ENCODE measurements at regions not wholly inside any gene's neighbourhood (a gene's known extent, or its start where the extent isn't known, plus 50 kb on each side); places are given as distances from the start of the nearest gene placed in this dataset.
"Not testable (repeated sequence)": the region's sequence is repeated elsewhere in the genome, so short reads cannot be mapped to it uniquely, and the experiment has no call there.

- no peak for DNase-seq
These were observed 84.4 kb upstream of the CNEP1R1 start for GRCh38 chr16:49940464-49941224.

- no peak for DNase-seq
These were observed 80.8 kb upstream of the CNEP1R1 start for GRCh38 chr16:49944221-49944620.

GRCh38 chr16:49947907-49948678 is 76.9 kb upstream of the CNEP1R1 start:
- no peak for DNase-seq

GRCh38 chr16:49951574-49952195 is 73.3 kb upstream of the CNEP1R1 start:
- no peak for DNase-seq

- peak; percentile 64 for DNase-seq
These were observed 72.6 kb upstream of the CNEP1R1 start for GRCh38 chr16:49952386-49952785.

- no peak for DNase-seq
These were observed 71.9 kb upstream of the CNEP1R1 start for GRCh38 chr16:49953090-49953489.

GRCh38 chr16:49955858-49956257 is 69.2 kb upstream of the CNEP1R1 start:
- no peak for DNase-seq

GRCh38 chr16:49956915-49957314 is 68.1 kb upstream of the CNEP1R1 start:
- DNase-seq = no peak

- DNase-seq = no peak
These were observed 66.6 kb upstream of the CNEP1R1 start for GRCh38 chr16:49958448-49958847.

- no peak for DNase-seq
These were observed 65.3 kb upstream of the CNEP1R1 start for GRCh38 chr16:49959552-49960277.

- peak; percentile 34 for DNase-seq
These were observed 63.9 kb upstream of the CNEP1R1 start for GRCh38 chr16:49961089-49961488.

GRCh38 chr16:49962566-49962965 is 62.5 kb upstream of the CNEP1R1 start:
- DNase-seq = not testable (repeated sequence)

GRCh38 chr16:49964316-49964715 is 60.7 kb upstream of the CNEP1R1 start:
- DNase-seq = no peak

- DNase-seq = no peak
These were observed 60.1 kb upstream of the CNEP1R1 start for GRCh38 chr16:49964973-49965372.

GRCh38 chr16:49967012-49967559 is 57.9 kb upstream of the CNEP1R1 start:
- no peak for DNase-seq

GRCh38 chr16:49969091-49970030 is 55.7 kb upstream of the CNEP1R1 start:
- DNase-seq = no peak

GRCh38 chr16:49970797-49971431 is 54.1 kb upstream of the CNEP1R1 start:
- no peak for DNase-seq

- DNase-seq = no peak
These were observed 52.7 kb upstream of the CNEP1R1 start for GRCh38 chr16:49972280-49972679.

- no peak for DNase-seq
These were observed 52.1 kb upstream of the CNEP1R1 start for GRCh38 chr16:49972961-49973360.
